ENCODE measurements at regions not wholly inside any gene's neighbourhood (a gene's known extent, or its start where the extent isn't known, plus 50 kb on each side); places are given as distances from the start of the nearest gene placed in this dataset.

DNA sequence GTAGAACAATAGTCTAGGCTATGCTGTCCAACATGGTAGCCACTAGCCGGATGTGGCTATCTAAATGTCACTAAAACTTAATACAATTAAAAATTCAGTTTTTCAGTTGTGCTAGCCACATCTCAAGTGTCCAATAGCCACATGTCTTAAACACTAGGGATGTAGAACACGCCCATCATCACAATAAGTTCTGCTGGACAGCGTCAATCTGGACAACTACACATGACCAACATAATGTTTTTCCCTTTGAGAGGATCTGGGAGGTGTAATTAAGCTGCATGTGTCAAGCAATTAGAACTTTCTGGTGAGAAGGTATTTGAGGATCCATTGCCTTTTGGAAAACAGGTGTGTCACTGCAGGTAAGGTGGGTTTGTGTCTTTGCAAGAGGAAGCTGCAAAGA is 424.6 kb upstream of the WWC1 start:
- no TSS peak for BruUV-seq (replicated peaks)
- H3K4me1 Mint-ChIP-seq (ENCODE audit: insufficient read depth, unreplicated experiment) = no peaks in the 10 kb centered on the region
- intact Hi-C loops (cut with micrococcal nuclease) = no loop called here
- TF ChIP-seq, protein P1, sequence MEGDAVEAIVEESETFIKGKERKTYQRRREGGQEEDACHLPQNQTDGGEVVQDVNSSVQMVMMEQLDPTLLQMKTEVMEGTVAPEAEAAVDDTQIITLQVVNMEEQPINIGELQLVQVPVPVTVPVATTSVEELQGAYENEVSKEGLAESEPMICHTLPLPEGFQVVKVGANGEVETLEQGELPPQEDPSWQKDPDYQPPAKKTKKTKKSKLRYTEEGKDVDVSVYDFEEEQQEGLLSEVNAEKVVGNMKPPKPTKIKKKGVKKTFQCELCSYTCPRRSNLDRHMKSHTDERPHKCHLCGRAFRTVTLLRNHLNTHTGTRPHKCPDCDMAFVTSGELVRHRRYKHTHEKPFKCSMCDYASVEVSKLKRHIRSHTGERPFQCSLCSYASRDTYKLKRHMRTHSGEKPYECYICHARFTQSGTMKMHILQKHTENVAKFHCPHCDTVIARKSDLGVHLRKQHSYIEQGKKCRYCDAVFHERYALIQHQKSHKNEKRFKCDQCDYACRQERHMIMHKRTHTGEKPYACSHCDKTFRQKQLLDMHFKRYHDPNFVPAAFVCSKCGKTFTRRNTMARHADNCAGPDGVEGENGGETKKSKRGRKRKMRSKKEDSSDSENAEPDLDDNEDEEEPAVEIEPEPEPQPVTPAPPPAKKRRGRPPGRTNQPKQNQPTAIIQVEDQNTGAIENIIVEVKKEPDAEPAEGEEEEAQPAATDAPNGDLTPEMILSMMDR (IDR thresholded peaks at IDR 0.05; ENCODE audit: unreplicated experiment) = no peak
- H3K4me3 Mint-ChIP-seq (ENCODE audit: unreplicated experiment) = no peak overlapping the region
- H3K9me3 Mint-ChIP-seq (ENCODE audit: unreplicated experiment) = no peaks in the 10 kb centered on the region
- no peak for DNase-seq (ENCODE audit: unreplicated experiment)
- POLR2A ChIA-PET = interaction anchor here (0.6 kb wide), 1 partner anchor 150 kb away, joined by 3 read pairs; no protein-coding TSS in a partner anchor
- no peaks in the 10 kb centered on the region for H3K27me3 Mint-ChIP-seq (ENCODE audit: insufficient read depth, unreplicated experiment)
- CTCF ChIA-PET = interaction anchor here (0.6 to 1.1 kb wide), 2 partner anchors 11 to 53 kb away, joined by 3 read pairs; no protein-coding TSS in a partner anchor
- no peak overlapping the region for H3K27ac Mint-ChIP-seq (ENCODE audit: low read depth, unreplicated experiment)
- no peaks in the 10 kb centered on the region for H3K36me3 Mint-ChIP-seq (ENCODE audit: insufficient read depth, unreplicated experiment)

DNA sequence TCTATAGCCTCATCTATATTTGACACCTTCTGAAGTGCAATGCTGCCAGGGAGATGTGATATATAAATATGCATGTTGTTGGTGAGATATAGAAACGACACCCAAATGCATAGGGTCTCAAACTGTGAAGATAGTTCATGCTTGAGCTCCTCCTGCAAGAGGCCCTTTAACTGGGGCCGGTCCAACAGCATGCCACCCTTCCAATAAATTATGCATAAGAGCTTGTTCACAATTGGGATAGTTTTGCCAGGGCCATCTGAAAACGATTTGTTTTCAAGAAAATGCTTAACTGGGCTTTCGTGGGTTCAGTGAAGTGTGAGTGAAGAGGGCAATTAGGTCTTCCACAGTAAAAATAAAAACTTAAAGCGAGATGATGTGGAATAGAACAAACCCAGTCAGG is 424.2 kb upstream of the WWC1 start:
- ChIA-PET POLR2A (interaction anchor here (0.6 kb wide), 1 partner anchor 151 kb away, joined by 3 read pairs; no protein-coding TSS in a partner anchor), CTCF (interaction anchor here (1.1 kb wide), 1 partner anchor 10 kb away, joined by 3 read pairs; no protein-coding TSS in a partner anchor)
- intact Hi-C loops (cut with micrococcal nuclease) = no loop called here
- Mint-ChIP-seq H3K4me3 (ENCODE audit: unreplicated experiment) (no peak overlapping the region), H3K4me1 (ENCODE audit: insufficient read depth, unreplicated experiment) (no peaks in the 10 kb centered on the region), H3K27ac (ENCODE audit: low read depth, unreplicated experiment) (no peak overlapping the region), H3K36me3 (ENCODE audit: insufficient read depth, unreplicated experiment) (no peaks in the 10 kb centered on the region), H3K27me3 (ENCODE audit: insufficient read depth, unreplicated experiment) (no peaks in the 10 kb centered on the region), H3K9me3 (ENCODE audit: unreplicated experiment) (no peaks in the 10 kb centered on the region)
- no peak for DNase-seq (ENCODE audit: unreplicated experiment)
- TF ChIP-seq, protein P1 (IDR thresholded peaks at IDR 0.05; ENCODE audit: unreplicated experiment) = no peak
- BruUV-seq (replicated peaks) = no TSS peak

DNA sequence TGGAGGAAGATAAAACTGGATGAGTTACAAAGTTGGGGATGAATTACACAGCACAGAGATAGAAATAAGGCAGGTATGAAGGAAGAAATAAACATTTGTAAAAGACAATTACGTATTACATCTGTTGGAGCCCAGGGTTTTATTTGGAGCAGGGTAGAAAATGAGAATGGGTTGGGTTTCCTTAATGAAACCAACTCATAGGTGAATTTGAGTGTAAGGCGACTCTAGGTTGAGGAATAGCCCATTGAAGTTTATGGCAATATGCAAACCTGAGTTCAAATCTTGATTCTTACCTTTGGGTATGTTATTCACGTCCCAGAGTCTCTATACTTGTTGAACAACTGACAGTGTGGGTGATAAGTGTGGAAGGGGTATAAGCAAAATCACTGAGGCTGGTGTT is 422.3 kb upstream of the WWC1 start:
- H3K9me3 Mint-ChIP-seq (ENCODE audit: unreplicated experiment) = peaks cover 4% of the 10 kb centered on the region
- no peak for DNase-seq (ENCODE audit: unreplicated experiment)
- H3K4me1 Mint-ChIP-seq (ENCODE audit: insufficient read depth, unreplicated experiment) = no peaks in the 10 kb centered on the region
- POLR2A ChIA-PET = no interaction called here
- no TSS peak for BruUV-seq (replicated peaks)
- H3K36me3 Mint-ChIP-seq (ENCODE audit: insufficient read depth, unreplicated experiment) = no peaks in the 10 kb centered on the region
- H3K27ac Mint-ChIP-seq (ENCODE audit: low read depth, unreplicated experiment) = no peak overlapping the region
- no peaks in the 10 kb centered on the region for H3K27me3 Mint-ChIP-seq (ENCODE audit: insufficient read depth, unreplicated experiment)
- TF ChIP-seq, protein P1 (IDR thresholded peaks at IDR 0.05; ENCODE audit: unreplicated experiment) = no peak
- CTCF ChIA-PET = interaction anchor here (0.6 to 1.2 kb wide), 3 partner anchors 29 to 174 kb away, joined by 3 to 4 read pairs (median 4); no protein-coding TSS in a partner anchor
- intact Hi-C loops (cut with micrococcal nuclease) = no loop called here
- no peak overlapping the region for H3K4me3 Mint-ChIP-seq (ENCODE audit: unreplicated experiment)

DNA sequence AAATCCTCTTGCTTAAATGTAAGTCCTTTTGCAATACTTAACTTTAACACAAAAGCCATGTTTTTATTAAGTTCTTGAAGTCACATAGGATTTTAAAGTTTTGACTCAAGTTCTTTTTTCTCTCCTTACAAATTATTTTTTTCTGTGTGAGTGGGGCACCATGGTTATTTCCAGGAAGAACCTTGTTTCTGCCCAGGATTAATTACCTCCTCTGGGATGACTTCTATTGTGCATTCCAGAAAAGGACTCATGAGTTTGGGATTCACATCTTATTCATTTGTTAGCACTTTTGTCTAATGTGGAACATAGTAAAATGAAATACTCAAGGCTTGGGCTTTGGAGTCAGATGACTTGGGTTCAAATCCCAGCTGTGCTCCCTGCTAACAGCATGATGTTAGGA is 421.4 kb upstream of the WWC1 start:
- DNase-seq (ENCODE audit: unreplicated experiment) = no peak
- Mint-ChIP-seq H3K36me3 (ENCODE audit: insufficient read depth, unreplicated experiment) (no peaks in the 10 kb centered on the region), H3K27me3 (ENCODE audit: insufficient read depth, unreplicated experiment) (no peaks in the 10 kb centered on the region), H3K27ac (ENCODE audit: low read depth, unreplicated experiment) (no peak overlapping the region), H3K4me3 (ENCODE audit: unreplicated experiment) (no peak overlapping the region), H3K9me3 (ENCODE audit: unreplicated experiment) (peaks cover 12% of the 10 kb centered on the region), H3K4me1 (ENCODE audit: insufficient read depth, unreplicated experiment) (no peaks in the 10 kb centered on the region)
- intact Hi-C loops (cut with micrococcal nuclease) = no loop called here
- no TSS peak for BruUV-seq (replicated peaks)
- CTCF ChIA-PET = no interaction called here
- POLR2A ChIA-PET = no interaction called here
- TF ChIP-seq, protein P1 (IDR thresholded peaks at IDR 0.05; ENCODE audit: unreplicated experiment) = no peak

Measured in MCF 10A (cell line).